ENCODE measurements at regions not wholly inside any gene's neighbourhood (a gene's known extent, or its start where the extent isn't known, plus 50 kb on each side); places are given as distances from the start of the nearest gene placed in this dataset.

GRCh38 chr3:107947203-107947602 is 143.6 kb downstream of the CD47 start:
- intact Hi-C loops (cut with DNase I) = no loop called here
- ATAC-seq (ENCODE audit: poor library complexity) (no peak), DNase-seq (no peak)

GRCh38 chr3:107946700-107947099 is 144.1 kb downstream of the CD47 start:
- intact Hi-C loops (cut with DNase I) = no loop called here
- ATAC-seq (ENCODE audit: poor library complexity) = no peak
- no peak for DNase-seq

- no peak for DNase-seq
- ATAC-seq (ENCODE audit: poor library complexity) = no peak
- intact Hi-C loops (cut with DNase I) = no loop called here
Measured at GRCh38 chr3:107945417-107946094, 145.3 kb downstream of the CD47 start.

- DNase-seq = no peak
- no peak for ATAC-seq (ENCODE audit: poor library complexity)
- intact Hi-C loops (cut with DNase I) = no loop called here
Measured at GRCh38 chr3:107943786-107944523, 146.9 kb downstream of the CD47 start.

- no peak for DNase-seq
- intact Hi-C loops (cut with DNase I) = no loop called here
- ATAC-seq (ENCODE audit: poor library complexity) = no peak
Measured at GRCh38 chr3:107942951-107943749, 147.7 kb downstream of the CD47 start.

GRCh38 chr3:107942244-107942643 is 148.6 kb downstream of the CD47 start:
- no peak for DNase-seq
- ATAC-seq (ENCODE audit: poor library complexity) = no peak
- intact Hi-C loops (cut with DNase I) = no loop called here

- ATAC-seq (ENCODE audit: poor library complexity) (peak; percentile 35), DNase-seq (no peak)
- intact Hi-C loops (cut with DNase I) = loop anchor here (10.0 kb wide), 1 partner anchor 535 kb away; no protein-coding TSS in a partner anchor
Measured at GRCh38 chr3:107939691-107940442, 151.0 kb downstream of the CD47 start.

- DNase-seq (peak; percentile 50), ATAC-seq (ENCODE audit: poor library complexity) (peak; percentile 68)
- intact Hi-C loops (cut with DNase I) = loop anchor here (10.0 kb wide), 1 partner anchor 537 kb away; no protein-coding TSS in a partner anchor
Measured at GRCh38 chr3:107938143-107938542, 152.7 kb downstream of the CD47 start.

- intact Hi-C loops (cut with DNase I) = loop anchor here (10.0 kb wide), 1 partner anchor 540 kb away; no protein-coding TSS in a partner anchor
- ATAC-seq (ENCODE audit: poor library complexity) (no peak), DNase-seq (no peak)
Measured at GRCh38 chr3:107934808-107935207, 156.0 kb downstream of the CD47 start.

- no peak for ATAC-seq (ENCODE audit: poor library complexity)
- intact Hi-C loops (cut with DNase I) = loop anchor here (10.0 kb wide), 1 partner anchor 541 kb away; no protein-coding TSS in a partner anchor
- DNase-seq = no peak
Measured at GRCh38 chr3:107933450-107933849, 157.4 kb downstream of the CD47 start.

- intact Hi-C loops (cut with DNase I) = loop anchor here (10.0 kb wide), 1 partner anchor 543 kb away; no protein-coding TSS in a partner anchor
- ATAC-seq (ENCODE audit: poor library complexity) (no peak), DNase-seq (no peak)
Measured at GRCh38 chr3:107931326-107931725, 159.5 kb downstream of the CD47 start.

- intact Hi-C loops (cut with DNase I) = no loop called here
- DNase-seq = no peak
- ATAC-seq (ENCODE audit: poor library complexity) = no peak
Measured at GRCh38 chr3:107929088-107929487, 161.7 kb downstream of the CD47 start.

- DNase-seq (no peak), ATAC-seq (ENCODE audit: poor library complexity) (peak; percentile 51)
- intact Hi-C loops (cut with DNase I) = no loop called here
Measured at GRCh38 chr3:107928084-107928445, 162.8 kb downstream of the CD47 start.

GRCh38 chr3:107927361-107928083 is 163.3 kb downstream of the CD47 start:
- peak; percentile 84 for DNase-seq
- intact Hi-C loops (cut with DNase I) = no loop called here
- peak; percentile 99 for ATAC-seq (ENCODE audit: poor library complexity)

GRCh38 chr3:107925851-107926250 is 165.0 kb downstream of the CD47 start:
- DNase-seq (no peak), ATAC-seq (ENCODE audit: poor library complexity) (no peak)
- intact Hi-C loops (cut with DNase I) = no loop called here

GRCh38 chr3:107921038-107921437 is 169.8 kb downstream of the CD47 start:
- no peak for ATAC-seq (ENCODE audit: poor library complexity)
- DNase-seq = no peak
- intact Hi-C loops (cut with DNase I) = no loop called here

GRCh38 chr3:107920538-107920937 is 170.3 kb downstream of the CD47 start:
- intact Hi-C loops (cut with DNase I) = no loop called here
- no peak for DNase-seq
- no peak for ATAC-seq (ENCODE audit: poor library complexity)

GRCh38 chr3:107919239-107919638 is 171.6 kb downstream of the CD47 start:
- ATAC-seq (ENCODE audit: poor library complexity) (no peak), DNase-seq (no peak)
- intact Hi-C loops (cut with DNase I) = no loop called here

Data from Right ventricle myocardium superior (tissue), 1 donor.